ENCODE measurements at regions not wholly inside any gene's neighbourhood (a gene's known extent, or its start where the extent isn't known, plus 50 kb on each side); places are given as distances from the start of the nearest gene placed in this dataset.
A peak's percentile ranks its signal among the peaks of the same experiment; 100 is the strongest.

GRCh38 chr16:86962913-86963312, 354.3 kb downstream of the C16orf95 start:
- Mint-ChIP-seq H3K27me3 (ENCODE audit: unreplicated experiment) (peaks cover 19% of the 10 kb centered on the region), H3K9me3 (ENCODE audit: unreplicated experiment) (no peaks in the 10 kb centered on the region), H3K36me3 (ENCODE audit: low read depth, unreplicated experiment) (no peaks in the 10 kb centered on the region), H3K27ac (ENCODE audit: unreplicated experiment) (no peak overlapping the region), H3K4me3 (ENCODE audit: unreplicated experiment) (no peak overlapping the region), H3K4me1 (ENCODE audit: unreplicated experiment) (peaks cover 33% of the 10 kb centered on the region)
- no peak for DNase-seq (ENCODE audit: low spot score)
- TF ChIP-seq CTCF (IDR thresholded peaks at IDR 0.05; ENCODE audit: unreplicated experiment), result no peak

GRCh38 chr16:86963600-86964575, 353.3 kb downstream of the C16orf95 start:
- Mint-ChIP-seq H3K27me3 (ENCODE audit: unreplicated experiment) (peaks cover 19% of the 10 kb centered on the region), H3K36me3 (ENCODE audit: low read depth, unreplicated experiment) (no peaks in the 10 kb centered on the region), H3K4me3 (ENCODE audit: unreplicated experiment) (no peak overlapping the region), H3K27ac (ENCODE audit: unreplicated experiment) (no peak overlapping the region), H3K9me3 (ENCODE audit: unreplicated experiment) (no peaks in the 10 kb centered on the region), H3K4me1 (ENCODE audit: unreplicated experiment) (peaks cover 28% of the 10 kb centered on the region)
- no peak for TF ChIP-seq CTCF (IDR thresholded peaks at IDR 0.05; ENCODE audit: unreplicated experiment)
- DNase-seq (ENCODE audit: low spot score), result no peak

GRCh38 chr16:86964796-86965241, 352.4 kb downstream of the C16orf95 start:
- peaks cover 25% of the 10 kb centered on the region for H3K4me1 Mint-ChIP-seq (ENCODE audit: unreplicated experiment)
- H3K4me3 Mint-ChIP-seq (ENCODE audit: unreplicated experiment), result no peak overlapping the region
- peaks cover 17% of the 10 kb centered on the region for H3K27me3 Mint-ChIP-seq (ENCODE audit: unreplicated experiment)
- H3K27ac Mint-ChIP-seq (ENCODE audit: unreplicated experiment), result no peak overlapping the region
- H3K36me3 Mint-ChIP-seq (ENCODE audit: low read depth, unreplicated experiment), result no peaks in the 10 kb centered on the region
- DNase-seq (ENCODE audit: low spot score), result no peak
- TF ChIP-seq CTCF (IDR thresholded peaks at IDR 0.05; ENCODE audit: unreplicated experiment), result no peak
- H3K9me3 Mint-ChIP-seq (ENCODE audit: unreplicated experiment), result no peaks in the 10 kb centered on the region

- TF ChIP-seq CTCF (IDR thresholded peaks at IDR 0.05; ENCODE audit: unreplicated experiment), result no peak
- Mint-ChIP-seq H3K27ac (ENCODE audit: unreplicated experiment) (no peak overlapping the region), H3K27me3 (ENCODE audit: unreplicated experiment) (peaks cover 16% of the 10 kb centered on the region), H3K36me3 (ENCODE audit: low read depth, unreplicated experiment) (no peaks in the 10 kb centered on the region), H3K4me3 (ENCODE audit: unreplicated experiment) (peak overlapping the region; percentile 2), H3K9me3 (ENCODE audit: unreplicated experiment) (no peaks in the 10 kb centered on the region), H3K4me1 (ENCODE audit: unreplicated experiment) (peaks cover 20% of the 10 kb centered on the region)
- no peak for DNase-seq (ENCODE audit: low spot score)
Measured at GRCh38 chr16:86965331-86965730, 351.9 kb downstream of the C16orf95 start.

All from endothelial cell (in vitro differentiated cells).